GM12865 (cell line): ENCODE measurements at regions not wholly inside any gene's neighbourhood (a gene's known extent, or its start where the extent isn't known, plus 50 kb on each side); places are given as distances from the start of the nearest gene placed in this dataset.

ENCODE experiments used
- DNase-seq: peaks from one replicate; pipeline ENCODE4 v3.0.0; 2010; ENCODE audit warnings: low read depth
- H3K4me3 ChIP-seq: 2 replicates; pipeline ENCODE4 v1.5.1; 2011; ENCODE audit warnings: mild to moderate bottlenecking, low read depth, low read length, control low read depth
- CTCF ChIP-seq: IDR thresholded peaks from 2 replicates; pipeline ENCODE4 v1.5.1; 2011; ENCODE audit warnings: low read length, control low read depth, low read depth, inconsistent platforms; ENCODE audit not compliant: insufficient read depth; ENCODE audit errors: missing control alignments

- no peak for TF ChIP-seq CTCF
- no peak for DNase-seq
- H3K4me3 ChIP-seq, result no peak overlapping the region
These were observed 133.3 kb upstream of the PWP1 start for GRCh38 chr12:107552263-107552662.

GRCh38 chr12:107553211-107553765 lies 132.3 kb upstream of the PWP1 start:
- DNase-seq, result no peak
- no peak for TF ChIP-seq CTCF
- H3K4me3 ChIP-seq, result no peak overlapping the region

- no peak overlapping the region for H3K4me3 ChIP-seq
- no peak for TF ChIP-seq CTCF
- DNase-seq, result no peak
These were observed 130.7 kb upstream of the PWP1 start for GRCh38 chr12:107554941-107555340.

- no peak for DNase-seq
- no peak overlapping the region for H3K4me3 ChIP-seq
- no peak for TF ChIP-seq CTCF
These were observed 128.6 kb upstream of the PWP1 start for GRCh38 chr12:107557026-107557425.

GRCh38 chr12:107557589-107558100 lies 128.0 kb upstream of the PWP1 start:
- no peak for TF ChIP-seq CTCF
- no peak for DNase-seq

GRCh38 chr12:107558141-107558815 lies 127.3 kb upstream of the PWP1 start:
- no peak overlapping the region for H3K4me3 ChIP-seq
- DNase-seq, result no peak
- no peak for TF ChIP-seq CTCF

More at GRCh38 chr12:107557589-107558100, 128.0 kb upstream of the PWP1 start:
- H3K4me3 ChIP-seq, result no peak overlapping the region
